Prostate gland (tissue), 2 donors: ENCODE measurements at regions not wholly inside any gene's neighbourhood (a gene's known extent, or its start where the extent isn't known, plus 50 kb on each side); places are given as distances from the start of the nearest gene placed in this dataset.

Source experiments
- POLR2A ChIP-seq: fragments of 450-650 bp; IDR thresholded peaks from one replicate; pipeline ENCODE4 v1.6.1; 2016; ENCODE audit warnings: antibody characterized with exemption, mild to moderate bottlenecking
- POLR2AphosphoS5 ChIP-seq: sonication (generic); formaldehyde crosslinking; IDR thresholded peaks from one replicate; pipeline ENCODE4 v1.6.1; 2017; ENCODE audit warnings: antibody characterized with exemption
- TF ChIP-seq, protein P1 (sequence below), 4 experiments: fragments of 200-600 bp in 2 of 4; fragments of 450-650 bp in 2 of 4; sonication (generic) in 2 of 4; IDR thresholded peaks; 1 replicate in 3 of 4; 2 replicates in 1 of 4; pipeline ENCODE4 v1.5.1; 2016 to 2019; ENCODE audit warnings: antibody characterized with exemption in 4 of 4, mild to moderate bottlenecking in 2 of 4, moderate library complexity in 2 of 4

DNA sequence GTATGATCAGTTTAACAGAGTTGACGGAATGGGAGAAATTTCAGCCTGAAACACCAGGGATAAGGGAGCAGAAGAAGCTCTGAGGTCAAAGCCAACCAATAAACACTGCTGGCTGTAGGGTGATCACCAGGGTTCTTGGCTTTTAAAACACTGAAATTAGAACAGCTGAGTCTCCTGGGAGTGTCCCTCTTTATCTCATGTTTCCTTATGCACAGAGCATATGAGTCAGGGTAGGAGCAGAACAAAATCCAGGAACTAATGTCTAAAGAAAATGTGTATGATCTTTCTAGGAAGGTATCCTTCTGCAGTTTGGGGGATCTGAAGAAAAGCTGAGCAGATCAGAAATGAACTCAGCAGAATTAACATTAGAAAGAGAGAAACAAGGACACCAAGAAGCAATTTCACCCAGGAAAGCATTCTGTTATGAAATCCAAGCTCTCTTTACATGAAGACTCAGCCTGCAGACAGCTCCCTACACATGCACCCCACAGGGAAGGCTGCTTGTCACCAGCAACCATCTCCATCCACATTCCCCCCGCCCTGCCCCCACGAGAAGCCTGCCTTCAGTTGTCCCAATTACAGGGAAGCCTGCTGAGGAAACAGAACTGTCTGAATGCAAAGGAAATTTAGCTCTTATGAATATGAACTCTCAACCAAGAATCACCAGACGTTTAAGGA is 469.7 kb downstream of the PDCD6IP start:
- TF ChIP-seq, protein P1, sequence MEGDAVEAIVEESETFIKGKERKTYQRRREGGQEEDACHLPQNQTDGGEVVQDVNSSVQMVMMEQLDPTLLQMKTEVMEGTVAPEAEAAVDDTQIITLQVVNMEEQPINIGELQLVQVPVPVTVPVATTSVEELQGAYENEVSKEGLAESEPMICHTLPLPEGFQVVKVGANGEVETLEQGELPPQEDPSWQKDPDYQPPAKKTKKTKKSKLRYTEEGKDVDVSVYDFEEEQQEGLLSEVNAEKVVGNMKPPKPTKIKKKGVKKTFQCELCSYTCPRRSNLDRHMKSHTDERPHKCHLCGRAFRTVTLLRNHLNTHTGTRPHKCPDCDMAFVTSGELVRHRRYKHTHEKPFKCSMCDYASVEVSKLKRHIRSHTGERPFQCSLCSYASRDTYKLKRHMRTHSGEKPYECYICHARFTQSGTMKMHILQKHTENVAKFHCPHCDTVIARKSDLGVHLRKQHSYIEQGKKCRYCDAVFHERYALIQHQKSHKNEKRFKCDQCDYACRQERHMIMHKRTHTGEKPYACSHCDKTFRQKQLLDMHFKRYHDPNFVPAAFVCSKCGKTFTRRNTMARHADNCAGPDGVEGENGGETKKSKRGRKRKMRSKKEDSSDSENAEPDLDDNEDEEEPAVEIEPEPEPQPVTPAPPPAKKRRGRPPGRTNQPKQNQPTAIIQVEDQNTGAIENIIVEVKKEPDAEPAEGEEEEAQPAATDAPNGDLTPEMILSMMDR (IDR thresholded peaks at IDR 0.05) = no peak
- no peak for TF ChIP-seq POLR2AphosphoS5
- TF ChIP-seq POLR2A = no peak
